Body of pancreas (tissue), 4 donors: ENCODE measurements at regions not wholly inside any gene's neighbourhood (a gene's known extent, or its start where the extent isn't known, plus 50 kb on each side); places are given as distances from the start of the nearest gene placed in this dataset.

ENCODE experiments used
- POLR2A ChIP-seq, 3 donors: fragments of 450-650 bp; IDR thresholded peaks; one replicate each; pipeline ENCODE4 v1.6.1; 2016; ENCODE audit warnings: antibody characterized with exemption in 3 of 3, mild to moderate bottlenecking in 2 of 3
- TF ChIP-seq, protein P1 (sequence below), 7 experiments: fragments of 450-650 bp in 4 of 7; fragments of 200-600 bp in 3 of 7; sonication (generic) in 3 of 7; IDR thresholded peaks; one replicate each; pipeline ENCODE4 v1.5.1; 2016 to 2019; ENCODE audit warnings: antibody characterized with exemption in 7 of 7

DNA sequence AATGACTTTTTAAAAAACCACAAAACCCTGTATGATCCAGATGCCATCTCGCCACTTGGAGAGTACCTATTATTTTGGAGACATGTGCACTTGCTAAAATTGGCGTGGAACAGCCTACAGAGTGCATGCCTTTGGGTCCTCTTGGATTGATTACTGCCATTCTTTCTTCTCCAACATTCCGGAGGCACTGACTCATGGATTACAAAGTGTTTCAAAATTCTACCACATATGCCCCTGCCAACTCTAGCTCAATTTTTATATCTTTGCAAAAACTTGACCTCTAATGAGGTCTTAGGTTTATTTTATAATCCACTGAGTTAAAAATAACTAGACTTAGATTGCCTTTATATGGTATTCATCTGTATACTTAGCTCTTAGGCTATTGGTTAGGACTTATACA, 55.8 kb upstream of the KIF5B start:
- TF ChIP-seq, protein P1, sequence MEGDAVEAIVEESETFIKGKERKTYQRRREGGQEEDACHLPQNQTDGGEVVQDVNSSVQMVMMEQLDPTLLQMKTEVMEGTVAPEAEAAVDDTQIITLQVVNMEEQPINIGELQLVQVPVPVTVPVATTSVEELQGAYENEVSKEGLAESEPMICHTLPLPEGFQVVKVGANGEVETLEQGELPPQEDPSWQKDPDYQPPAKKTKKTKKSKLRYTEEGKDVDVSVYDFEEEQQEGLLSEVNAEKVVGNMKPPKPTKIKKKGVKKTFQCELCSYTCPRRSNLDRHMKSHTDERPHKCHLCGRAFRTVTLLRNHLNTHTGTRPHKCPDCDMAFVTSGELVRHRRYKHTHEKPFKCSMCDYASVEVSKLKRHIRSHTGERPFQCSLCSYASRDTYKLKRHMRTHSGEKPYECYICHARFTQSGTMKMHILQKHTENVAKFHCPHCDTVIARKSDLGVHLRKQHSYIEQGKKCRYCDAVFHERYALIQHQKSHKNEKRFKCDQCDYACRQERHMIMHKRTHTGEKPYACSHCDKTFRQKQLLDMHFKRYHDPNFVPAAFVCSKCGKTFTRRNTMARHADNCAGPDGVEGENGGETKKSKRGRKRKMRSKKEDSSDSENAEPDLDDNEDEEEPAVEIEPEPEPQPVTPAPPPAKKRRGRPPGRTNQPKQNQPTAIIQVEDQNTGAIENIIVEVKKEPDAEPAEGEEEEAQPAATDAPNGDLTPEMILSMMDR (IDR thresholded peaks at IDR 0.05) = no peak
- no peak for TF ChIP-seq POLR2A (IDR thresholded peaks at IDR 0.05)
